PC-3 (cell line): ENCODE measurements at regions not wholly inside any gene's neighbourhood (a gene's known extent, or its start where the extent isn't known, plus 50 kb on each side); places are given as distances from the start of the nearest gene placed in this dataset.

Experiments
- CTCF ChIP-seq: fragments of 300-600 bp; sonication (generic); conservative IDR thresholded peaks from 2 replicates; pipeline ENCODE4 v1.5.1; 2017; ENCODE audit warnings: antibody characterized with exemption, low read depth, mild to moderate bottlenecking, low read length
- EZH2phosphoT487 ChIP-seq: fragments of 300-600 bp; sonication (generic); IDR thresholded peaks from 2 replicates; pipeline ENCODE4 v1.6.1; 2018; ENCODE audit warnings: mild to moderate bottlenecking, antibody characterized with exemption, low read length, borderline replicate concordance

GRCh38 chr7:52775876-52776275 is 259.6 kb upstream of the POM121L12 start:
- no peak for TF ChIP-seq CTCF
- TF ChIP-seq EZH2phosphoT487 = no peak
